C4-2B (cell line): ENCODE measurements at regions not wholly inside any gene's neighbourhood (a gene's known extent, or its start where the extent isn't known, plus 50 kb on each side); places are given as distances from the start of the nearest gene placed in this dataset.

Experiments used
- H3K27ac ChIP-seq: fragments of 450-650 bp; 2 replicates; pipeline ENCODE4 v1.5.1; 2017
- ZFX ChIP-seq: fragments of 450-650 bp; IDR thresholded peaks from 2 replicates; pipeline ENCODE4 v1.6.1; 2017
- TF ChIP-seq, protein P1 (sequence below): fragments of 450-650 bp; conservative IDR thresholded peaks from 2 replicates; pipeline ENCODE4 v1.5.1; 2017; ENCODE audit warnings: mild to moderate bottlenecking

GRCh38 chr22:48371391-48371790 lies 1456.3 kb downstream of the BRD1 start:
- no peak for TF ChIP-seq ZFX
- TF ChIP-seq, protein P1, sequence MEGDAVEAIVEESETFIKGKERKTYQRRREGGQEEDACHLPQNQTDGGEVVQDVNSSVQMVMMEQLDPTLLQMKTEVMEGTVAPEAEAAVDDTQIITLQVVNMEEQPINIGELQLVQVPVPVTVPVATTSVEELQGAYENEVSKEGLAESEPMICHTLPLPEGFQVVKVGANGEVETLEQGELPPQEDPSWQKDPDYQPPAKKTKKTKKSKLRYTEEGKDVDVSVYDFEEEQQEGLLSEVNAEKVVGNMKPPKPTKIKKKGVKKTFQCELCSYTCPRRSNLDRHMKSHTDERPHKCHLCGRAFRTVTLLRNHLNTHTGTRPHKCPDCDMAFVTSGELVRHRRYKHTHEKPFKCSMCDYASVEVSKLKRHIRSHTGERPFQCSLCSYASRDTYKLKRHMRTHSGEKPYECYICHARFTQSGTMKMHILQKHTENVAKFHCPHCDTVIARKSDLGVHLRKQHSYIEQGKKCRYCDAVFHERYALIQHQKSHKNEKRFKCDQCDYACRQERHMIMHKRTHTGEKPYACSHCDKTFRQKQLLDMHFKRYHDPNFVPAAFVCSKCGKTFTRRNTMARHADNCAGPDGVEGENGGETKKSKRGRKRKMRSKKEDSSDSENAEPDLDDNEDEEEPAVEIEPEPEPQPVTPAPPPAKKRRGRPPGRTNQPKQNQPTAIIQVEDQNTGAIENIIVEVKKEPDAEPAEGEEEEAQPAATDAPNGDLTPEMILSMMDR = no peak
- H3K27ac ChIP-seq = no peak overlapping the region

DNA sequence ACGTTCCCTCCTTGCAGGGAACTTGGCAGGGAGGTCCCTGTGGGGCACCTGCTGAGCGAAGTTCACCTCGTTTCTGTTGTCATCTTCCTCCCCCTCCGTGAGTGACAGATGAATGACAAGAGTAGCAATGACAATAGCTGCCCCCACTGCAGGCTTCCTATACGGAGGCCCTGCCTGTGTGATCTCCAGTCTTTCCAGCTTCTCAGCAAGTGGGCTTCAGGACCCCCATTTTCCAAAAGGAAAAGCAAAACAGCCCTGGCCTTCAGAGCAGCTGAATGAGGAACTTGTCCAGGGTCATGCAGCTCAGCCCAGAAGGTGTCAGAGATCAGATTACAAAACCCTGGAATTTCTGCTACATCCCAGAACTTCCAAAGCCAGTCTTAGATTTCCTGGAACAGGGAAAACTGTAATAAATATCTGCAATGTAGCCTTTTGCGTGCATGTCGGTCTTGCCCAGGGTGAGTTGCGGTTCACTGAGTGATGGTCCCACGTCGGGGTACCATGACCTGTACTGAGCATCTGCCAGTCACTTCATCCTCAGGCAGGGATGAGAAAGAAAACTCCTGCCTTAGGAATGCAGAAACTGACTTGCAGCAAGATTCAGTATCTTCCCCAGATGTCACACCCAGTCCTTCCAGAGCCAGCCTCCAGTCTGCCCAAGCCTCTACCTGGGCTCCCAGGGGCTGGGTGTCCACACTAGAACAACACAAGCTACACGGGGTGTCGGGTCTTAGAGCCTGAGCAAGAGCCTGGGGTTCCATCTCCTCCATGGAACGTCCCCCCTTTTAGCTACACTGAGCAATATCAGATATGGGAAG lies 1457.0 kb downstream of the BRD1 start:
- TF ChIP-seq, protein P1 = no peak
- TF ChIP-seq ZFX = no peak
- H3K27ac ChIP-seq = peak overlapping the region; percentile 36

DNA sequence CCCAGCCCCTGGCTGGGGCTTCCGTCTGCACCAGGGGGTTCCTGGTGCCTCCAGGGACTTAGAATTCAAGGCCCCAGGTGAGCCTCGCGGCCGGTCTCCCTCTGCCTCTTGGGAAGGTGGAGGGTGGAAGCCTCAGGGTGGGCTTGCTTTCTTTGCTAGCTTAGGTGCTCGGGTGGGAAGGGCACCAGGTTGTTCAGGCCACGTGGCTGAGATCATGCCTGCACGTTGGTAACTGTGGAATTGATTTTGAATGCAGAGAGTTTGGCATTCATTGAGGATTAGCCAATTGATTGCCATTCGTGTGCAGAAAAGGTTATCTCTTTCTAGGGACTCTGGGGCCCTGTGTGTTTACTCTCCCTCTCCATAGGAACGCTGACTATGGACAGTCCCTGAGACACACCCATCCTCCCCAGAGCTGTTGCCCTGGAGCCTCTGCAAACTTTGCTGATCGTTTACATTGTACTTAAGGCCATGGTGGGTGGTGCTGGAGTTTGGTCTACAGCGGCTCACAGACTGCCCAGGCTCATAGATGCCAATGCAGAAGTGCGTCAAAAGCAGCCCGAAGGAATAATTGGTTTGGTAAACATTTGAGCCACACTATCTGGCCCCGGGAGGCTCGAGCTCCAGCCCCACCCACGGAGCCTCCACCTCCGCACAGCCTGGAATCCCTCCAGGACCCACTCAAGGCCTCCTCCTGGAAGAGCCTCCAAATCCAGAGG lies 1457.7 kb downstream of the BRD1 start:
- peak overlapping the region; percentile 36 for H3K27ac ChIP-seq
- TF ChIP-seq ZFX = no peak
- TF ChIP-seq, protein P1 = no peak

DNA sequence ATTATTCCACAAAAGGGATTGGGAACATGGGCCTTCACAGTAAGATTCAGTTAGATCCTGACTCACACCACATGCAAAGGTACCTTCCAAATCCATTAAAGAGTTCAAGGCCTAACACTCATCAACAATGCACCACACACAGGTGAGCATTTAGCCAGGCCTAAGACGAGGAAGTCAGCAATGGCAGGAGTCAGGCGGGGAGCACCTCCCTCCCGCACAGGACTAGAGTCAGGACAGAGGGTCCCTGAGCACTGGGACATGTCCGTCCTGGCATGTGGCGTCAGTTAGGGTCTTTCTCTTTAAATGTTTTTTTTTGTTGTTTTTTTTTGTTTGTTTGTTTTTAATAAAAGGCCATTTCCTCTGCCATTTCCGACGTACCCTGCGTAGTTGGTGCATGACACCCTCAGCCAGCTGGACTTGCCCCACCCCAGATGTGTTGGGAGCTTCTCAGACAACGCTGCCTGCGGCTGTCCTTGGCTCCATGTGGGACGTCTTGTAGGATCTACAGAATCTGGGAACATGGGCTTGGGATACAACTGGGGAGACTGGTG lies 1458.6 kb downstream of the BRD1 start:
- TF ChIP-seq, protein P1 = no peak
- TF ChIP-seq ZFX = no peak
- no peak overlapping the region for H3K27ac ChIP-seq

GRCh38 chr22:48367731-48368130 lies 1459.9 kb downstream of the BRD1 start:
- H3K27ac ChIP-seq = no peak overlapping the region
- TF ChIP-seq, protein P1 = no peak
- no peak for TF ChIP-seq ZFX

- TF ChIP-seq ZFX = no peak
- TF ChIP-seq, protein P1 = no peak
- no peak overlapping the region for H3K27ac ChIP-seq
Measured at GRCh38 chr22:48366591-48366990, 1461.1 kb downstream of the BRD1 start.

- TF ChIP-seq, protein P1 = no peak
- no peak for TF ChIP-seq ZFX
- H3K27ac ChIP-seq = no peak overlapping the region
Measured at GRCh38 chr22:48366056-48366455, 1461.6 kb downstream of the BRD1 start.
